Neural cell (in vitro differentiated cells): ENCODE measurements at regions not wholly inside any gene's neighbourhood (a gene's known extent, or its start where the extent isn't known, plus 50 kb on each side); places are given as distances from the start of the nearest gene placed in this dataset.

Experiments used
- H2AFZ ChIP-seq: fragments of 200-600, 300-800 bp; sonication (generic), shearing (Covaris generic); 2 replicates; pipeline ENCODE4 v1.6.0; 2014; ENCODE audit warnings: low read depth, mild to moderate bottlenecking, antibody characterized with exemption, low read length, moderate library complexity
- H3F3A ChIP-seq: fragments of 200-600 bp; shearing (Covaris generic); 2 replicates; pipeline ENCODE4 v1.6.1; 2016; ENCODE audit warnings: mild to moderate bottlenecking, moderate library complexity, mixed read lengths, antibody characterized with exemption, low read length; ENCODE audit not compliant: insufficient read depth, poor library complexity, severe bottlenecking
- H3K27ac ChIP-seq: fragments of 200-600, 300-800 bp; sonication (generic), shearing (Covaris generic); 2 replicates; pipeline ENCODE4 v1.5.1; 2014; ENCODE audit warnings: mild to moderate bottlenecking, low read length, moderate library complexity
- H3K27me3 ChIP-seq: fragments of 300-800, 200-600 bp; sonication (generic), shearing (Covaris generic); 2 replicates; pipeline ENCODE4 v1.6.0; 2014; ENCODE audit warnings: mild to moderate bottlenecking, low read depth, low read length, moderate library complexity; ENCODE audit not compliant: insufficient read depth
- H3K36me3 ChIP-seq: fragments of 300-800, 200-600 bp; sonication (generic), shearing (Covaris generic); 2 replicates; pipeline ENCODE4 v1.5.1; 2014; ENCODE audit warnings: mild to moderate bottlenecking, antibody characterized with exemption, low read length, moderate library complexity; ENCODE audit not compliant: insufficient read depth
- H3K4me2 ChIP-seq: fragments of 300-800, 200-600 bp; sonication (generic), shearing (Covaris generic); 2 replicates; pipeline ENCODE4 v1.6.0; 2014; ENCODE audit warnings: mild to moderate bottlenecking, low read length
- H3K4me3 ChIP-seq: fragments of 300-800, 200-600 bp; sonication (generic), shearing (Covaris generic); 2 replicates; pipeline ENCODE4 v1.5.1; 2014; ENCODE audit warnings: mild to moderate bottlenecking, low read length, moderate library complexity
- H3K79me2 ChIP-seq: fragments of 200-600 bp; shearing (Covaris generic); replicated peaks from 2 replicates; pipeline ENCODE4 v1.6.0; 2014; ENCODE audit warnings: mild to moderate bottlenecking, low read length, moderate library complexity; ENCODE audit not compliant: insufficient read depth
- H3K9ac ChIP-seq: fragments of 300-800, 200-600 bp; sonication (generic), shearing (Covaris generic); 2 replicates; pipeline ENCODE4 v1.6.1; 2016; ENCODE audit warnings: mild to moderate bottlenecking, low read length, mixed read lengths
- H3K9me2 ChIP-seq: fragments of 200-600 bp; shearing (Covaris generic); 2 replicates; pipeline ENCODE4 v1.6.1; 2016; ENCODE audit warnings: mild to moderate bottlenecking, low read length, mixed read lengths; ENCODE audit not compliant: insufficient read depth
- H3K9me3 ChIP-seq: fragments of 200-600, 300-800 bp; sonication (generic), shearing (Covaris generic); 2 replicates; pipeline ENCODE4 v1.6.1; 2016; ENCODE audit warnings: mild to moderate bottlenecking, mixed run types, low read length, moderate library complexity, mixed read lengths
- H4K20me1 ChIP-seq: fragments of 200-600 bp; shearing (Covaris generic); 2 replicates; pipeline ENCODE4 v1.6.1; 2016; ENCODE audit warnings: mild to moderate bottlenecking, mixed run types; ENCODE audit not compliant: insufficient read depth
- CTCF ChIP-seq: fragments of 450-650 bp; IDR thresholded peaks from 2 replicates; pipeline ENCODE4 v1.5.1; 2014; ENCODE audit warnings: antibody characterized with exemption, mild to moderate bottlenecking, moderate library complexity; ENCODE audit not compliant: poor library complexity, severe bottlenecking
- EP300 ChIP-seq: fragments of 450-650 bp; conservative IDR thresholded peaks from 2 replicates; pipeline ENCODE4 v1.6.1; 2014; ENCODE audit warnings: antibody characterized with exemption, mild to moderate bottlenecking, moderate library complexity; ENCODE audit not compliant: poor library complexity, severe bottlenecking
- EZH2 ChIP-seq: fragments of 200-600, 300-800 bp; shearing (Covaris generic), sonication (generic); IDR thresholded peaks from 2 replicates; pipeline ENCODE4 v1.6.1; 2014; ENCODE audit warnings: antibody characterized with exemption, low read length, borderline replicate concordance, mild to moderate bottlenecking; ENCODE audit not compliant: insufficient read depth, poor library complexity, severe bottlenecking
- MXI1 ChIP-seq: fragments of 450-650 bp; conservative IDR thresholded peaks from 2 replicates; pipeline ENCODE4 v1.6.1; 2014; ENCODE audit warnings: antibody characterized with exemption, mild to moderate bottlenecking; ENCODE audit not compliant: poor library complexity, severe bottlenecking
- POLR2AphosphoS5 ChIP-seq: IDR thresholded peaks from 2 replicates; pipeline ENCODE4 v1.6.1; 2012
- RAD21 ChIP-seq: fragments of 450-650 bp; conservative IDR thresholded peaks from 2 replicates; pipeline ENCODE4 v1.6.1; 2014; ENCODE audit warnings: antibody characterized with exemption, mild to moderate bottlenecking, moderate library complexity
- SMC3 ChIP-seq: fragments of 450-650 bp; conservative IDR thresholded peaks from 2 replicates; pipeline ENCODE4 v1.6.1; 2014; ENCODE audit warnings: antibody characterized with exemption, mild to moderate bottlenecking, moderate library complexity; ENCODE audit not compliant: poor library complexity
- TAF1 ChIP-seq: IDR thresholded peaks from 2 replicates; pipeline ENCODE4 v1.6.1; 2012; ENCODE audit warnings: low read depth
- TF ChIP-seq, protein P1 (sequence below): IDR thresholded peaks from 2 replicates; pipeline ENCODE4 v1.6.1; 2012; ENCODE audit warnings: borderline replicate concordance

DNA sequence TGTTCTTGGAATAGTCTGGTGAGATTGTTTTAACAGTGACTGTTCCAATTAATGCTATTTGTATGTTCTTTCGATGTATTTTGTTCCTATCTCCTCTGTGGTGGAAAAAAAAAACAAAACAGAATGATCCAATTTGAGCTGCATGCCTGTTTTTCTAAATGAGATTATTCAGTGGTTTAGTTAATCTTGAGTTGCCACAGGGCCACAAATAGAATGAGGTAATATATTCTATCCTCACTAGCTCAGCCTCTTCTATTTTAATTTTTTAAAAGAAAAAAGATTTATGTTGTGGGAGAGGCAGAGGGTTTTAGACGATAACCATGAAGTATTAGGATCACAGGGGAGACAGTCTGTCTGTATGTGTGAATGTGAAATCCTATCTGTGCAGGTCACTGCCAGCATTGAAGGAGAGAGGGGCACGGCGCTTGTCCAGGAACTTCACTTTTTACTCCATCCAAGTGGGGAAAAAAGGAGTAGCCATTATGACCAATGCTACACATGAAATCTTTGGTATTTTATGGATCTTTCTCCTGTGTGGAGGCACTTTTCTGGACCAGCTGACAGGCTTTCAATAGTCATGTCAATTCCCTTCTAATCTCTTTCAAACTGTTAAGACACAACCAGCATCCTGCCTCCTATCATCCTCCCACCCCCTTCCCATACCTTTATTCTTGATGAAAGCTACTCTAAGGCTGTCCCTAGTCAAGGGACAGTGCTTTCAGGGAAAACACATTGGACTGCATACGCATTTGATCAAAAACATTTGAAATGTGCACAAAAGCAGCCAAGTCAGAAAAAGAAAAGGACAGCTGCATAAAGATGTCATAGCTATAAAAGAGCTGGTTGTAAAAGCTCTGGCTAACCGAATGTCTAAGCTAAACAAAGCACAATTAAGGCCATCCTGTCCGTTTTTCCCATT, 1063.8 kb upstream of the INTU start:
- Histone ChIP-seq H4K20me1 (no peaks in the 10 kb centered on the region), H3K4me3 (no peak overlapping the region), H3K27me3 (no peaks in the 10 kb centered on the region), H3K9me3 (no peaks in the 10 kb centered on the region), H2AFZ (no peak overlapping the region), H3F3A (no peaks in the 10 kb centered on the region), H3K36me3 (no peaks in the 10 kb centered on the region), H3K4me2 (no peak overlapping the region), H3K79me2 (no peaks in the 10 kb centered on the region), H3K9me2 (no peaks in the 10 kb centered on the region), H3K27ac (peak overlapping the region; percentile 0), H3K9ac (no peak overlapping the region)
- TF ChIP-seq EP300 (no peak), EZH2 (no peak), TAF1 (no peak), POLR2AphosphoS5 (no peak), RAD21 (no peak), MXI1 (no peak), SMC3 (no peak), CTCF (no peak)
- TF ChIP-seq, protein P1, sequence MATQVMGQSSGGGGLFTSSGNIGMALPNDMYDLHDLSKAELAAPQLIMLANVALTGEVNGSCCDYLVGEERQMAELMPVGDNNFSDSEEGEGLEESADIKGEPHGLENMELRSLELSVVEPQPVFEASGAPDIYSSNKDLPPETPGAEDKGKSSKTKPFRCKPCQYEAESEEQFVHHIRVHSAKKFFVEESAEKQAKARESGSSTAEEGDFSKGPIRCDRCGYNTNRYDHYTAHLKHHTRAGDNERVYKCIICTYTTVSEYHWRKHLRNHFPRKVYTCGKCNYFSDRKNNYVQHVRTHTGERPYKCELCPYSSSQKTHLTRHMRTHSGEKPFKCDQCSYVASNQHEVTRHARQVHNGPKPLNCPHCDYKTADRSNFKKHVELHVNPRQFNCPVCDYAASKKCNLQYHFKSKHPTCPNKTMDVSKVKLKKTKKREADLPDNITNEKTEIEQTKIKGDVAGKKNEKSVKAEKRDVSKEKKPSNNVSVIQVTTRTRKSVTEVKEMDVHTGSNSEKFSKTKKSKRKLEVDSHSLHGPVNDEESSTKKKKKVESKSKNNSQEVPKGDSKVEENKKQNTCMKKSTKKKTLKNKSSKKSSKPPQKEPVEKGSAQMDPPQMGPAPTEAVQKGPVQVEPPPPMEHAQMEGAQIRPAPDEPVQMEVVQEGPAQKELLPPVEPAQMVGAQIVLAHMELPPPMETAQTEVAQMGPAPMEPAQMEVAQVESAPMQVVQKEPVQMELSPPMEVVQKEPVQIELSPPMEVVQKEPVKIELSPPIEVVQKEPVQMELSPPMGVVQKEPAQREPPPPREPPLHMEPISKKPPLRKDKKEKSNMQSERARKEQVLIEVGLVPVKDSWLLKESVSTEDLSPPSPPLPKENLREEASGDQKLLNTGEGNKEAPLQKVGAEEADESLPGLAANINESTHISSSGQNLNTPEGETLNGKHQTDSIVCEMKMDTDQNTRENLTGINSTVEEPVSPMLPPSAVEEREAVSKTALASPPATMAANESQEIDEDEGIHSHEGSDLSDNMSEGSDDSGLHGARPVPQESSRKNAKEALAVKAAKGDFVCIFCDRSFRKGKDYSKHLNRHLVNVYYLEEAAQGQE: no peak

DNA sequence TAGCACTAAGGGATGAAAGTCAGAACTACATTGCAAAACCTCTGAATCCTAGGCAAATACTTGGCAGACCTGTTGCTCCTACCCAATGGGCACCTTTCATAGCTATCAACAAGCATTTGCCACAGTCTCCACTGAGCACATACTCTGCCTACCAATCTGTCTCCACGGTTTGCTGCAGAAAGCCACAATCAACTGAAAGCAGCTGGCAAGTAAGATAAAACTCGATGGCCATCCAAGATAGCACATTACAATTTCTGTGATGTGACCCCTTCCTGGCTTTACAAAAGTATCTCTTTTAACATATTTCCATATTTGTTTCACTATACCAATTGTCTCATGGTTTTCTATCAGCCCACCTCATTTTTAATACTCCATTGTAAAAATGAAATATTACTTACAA, 1060.5 kb upstream of the INTU start:
- H2AFZ ChIP-seq: no peak overlapping the region
- H3K36me3 ChIP-seq: no peaks in the 10 kb centered on the region
- no peak overlapping the region for H3K4me3 ChIP-seq
- no peak overlapping the region for H3K27ac ChIP-seq
- H3K79me2 ChIP-seq: no peaks in the 10 kb centered on the region
- no peak for TF ChIP-seq POLR2AphosphoS5
- TF ChIP-seq EP300: no peak
- TF ChIP-seq, protein P1: no peak
- TF ChIP-seq RAD21: no peak
- no peak for TF ChIP-seq SMC3
- TF ChIP-seq CTCF: no peak
- no peak for TF ChIP-seq TAF1
- TF ChIP-seq MXI1: no peak
- no peak for TF ChIP-seq EZH2
- no peaks in the 10 kb centered on the region for H3F3A ChIP-seq
- H3K27me3 ChIP-seq: no peaks in the 10 kb centered on the region
- no peaks in the 10 kb centered on the region for H3K9me3 ChIP-seq
- no peaks in the 10 kb centered on the region for H3K9me2 ChIP-seq
- no peak overlapping the region for H3K9ac ChIP-seq
- no peaks in the 10 kb centered on the region for H4K20me1 ChIP-seq
- H3K4me2 ChIP-seq: no peak overlapping the region
